H9 (cell line): ENCODE measurements at regions not wholly inside any gene's neighbourhood (a gene's known extent, or its start where the extent isn't known, plus 50 kb on each side); places are given as distances from the start of the nearest gene placed in this dataset.

Experiments
- DNase-seq: peaks from one replicate; pipeline ENCODE4 v3.0.0-alpha.2; 2017
- H2AFZ ChIP-seq: one replicate; pipeline ENCODE4 v1.6.1; 2013; ENCODE audit warnings: mild to moderate bottlenecking, low read length, control low read depth, moderate library complexity
- H2AK5ac ChIP-seq: 2 replicates; pipeline ENCODE4 v1.6.1; 2013; ENCODE audit warnings: low read length, control low read depth, mixed read lengths; ENCODE audit not compliant: insufficient read length
- H2BK120ac ChIP-seq: one replicate; pipeline ENCODE4 v1.6.1; 2013; ENCODE audit warnings: low read depth, mild to moderate bottlenecking, low read length, control low read depth, inconsistent platforms; ENCODE audit not compliant: poor library complexity, severe bottlenecking
- H2BK12ac ChIP-seq: 2 replicates; pipeline ENCODE4 v1.6.1; 2013; ENCODE audit warnings: low read length, control low read depth, mixed read lengths, low read depth; ENCODE audit not compliant: insufficient read length
- H2BK15ac ChIP-seq: 2 replicates; pipeline ENCODE4 v1.6.1; 2013; ENCODE audit warnings: low read depth, low read length, control low read depth
- H2BK20ac ChIP-seq: one replicate; pipeline ENCODE4 v1.6.1; 2013; ENCODE audit warnings: low read depth, mild to moderate bottlenecking, low read length, control low read depth, inconsistent platforms; ENCODE audit not compliant: poor library complexity, severe bottlenecking
- H2BK5ac ChIP-seq: 2 replicates; pipeline ENCODE4 v1.6.1; 2013; ENCODE audit warnings: low read length, control low read depth, mixed read lengths; ENCODE audit not compliant: insufficient read length
- H3K14ac ChIP-seq: 2 replicates; pipeline ENCODE4 v1.6.1; 2013; ENCODE audit warnings: low read length, control low read depth; ENCODE audit not compliant: insufficient read depth
- H3K18ac ChIP-seq: 2 replicates; pipeline ENCODE4 v1.6.1; 2013; ENCODE audit warnings: low read depth, mild to moderate bottlenecking, mixed read lengths, low read length, control low read depth; ENCODE audit not compliant: insufficient read length
- H3K23ac ChIP-seq: 2 replicates; pipeline ENCODE4 v1.6.1; 2013; ENCODE audit warnings: low read length, control low read depth, mixed read lengths, low read depth; ENCODE audit not compliant: insufficient read length
- H3K23me2 ChIP-seq: 2 replicates; pipeline ENCODE4 v1.6.1; 2013; ENCODE audit warnings: low read depth, mild to moderate bottlenecking, mixed read lengths, low read length, control low read depth; ENCODE audit not compliant: insufficient read length, poor library complexity, severe bottlenecking
- H3K27ac ChIP-seq: 2 replicates; pipeline ENCODE4 v1.5.1; 2013; ENCODE audit warnings: low read length, control low read depth, mixed read lengths, low read depth; ENCODE audit not compliant: insufficient read length
- H3K27me3 ChIP-seq: 2 replicates; pipeline ENCODE4 v1.6.1; 2013; ENCODE audit warnings: low read length, control low read depth, inconsistent platforms; ENCODE audit not compliant: insufficient read depth
- H3K4ac ChIP-seq: 2 replicates; pipeline ENCODE4 v1.6.1; 2013; ENCODE audit warnings: low read depth, mild to moderate bottlenecking, control low read depth, inconsistent platforms, low read length, moderate library complexity
- H3K4me1 ChIP-seq: 2 replicates; pipeline ENCODE4 v1.6.1; 2013; ENCODE audit warnings: low read length, control low read depth, inconsistent platforms; ENCODE audit not compliant: insufficient read depth
- H3K4me2 ChIP-seq: 2 replicates; pipeline ENCODE4 v1.6.1; 2013; ENCODE audit warnings: low read length, control low read depth, mixed read lengths; ENCODE audit not compliant: insufficient read length, insufficient read depth
- H3K56ac ChIP-seq: 2 replicates; pipeline ENCODE4 v1.6.1; 2013; ENCODE audit warnings: low read depth, mild to moderate bottlenecking, mixed read lengths, low read length, control low read depth; ENCODE audit not compliant: insufficient read length
- H3K79me1 ChIP-seq: 2 replicates; pipeline ENCODE4 v1.6.1; 2013; ENCODE audit warnings: low read depth, mild to moderate bottlenecking, moderate library complexity, low read length, control low read depth, inconsistent platforms; ENCODE audit not compliant: insufficient read depth, poor library complexity, severe bottlenecking
- H3K79me2 ChIP-seq: 2 replicates; pipeline ENCODE4 v1.6.1; 2013; ENCODE audit warnings: low read length, control low read depth, inconsistent platforms; ENCODE audit not compliant: insufficient read depth
- H3K9ac ChIP-seq: 2 replicates; pipeline ENCODE4 v1.6.1; 2013; ENCODE audit warnings: low read length, control low read depth, mixed read lengths; ENCODE audit not compliant: insufficient read length; ENCODE audit errors: extremely low read depth
- H3K9me3 ChIP-seq: one replicate; pipeline ENCODE4 v1.6.1; 2013; ENCODE audit warnings: low read depth, low read length, inconsistent platforms; ENCODE audit not compliant: control insufficient read depth
- H3T11ph ChIP-seq: one replicate; pipeline ENCODE4 v1.6.1; 2013; ENCODE audit warnings: mild to moderate bottlenecking, low read length, control low read depth, inconsistent platforms
- H4K20me1 ChIP-seq: one replicate; pipeline ENCODE4 v1.6.1; 2013; ENCODE audit not compliant: control insufficient read depth, insufficient read length, insufficient read depth
- H4K5ac ChIP-seq: 2 replicates; pipeline ENCODE4 v1.6.1; 2013; ENCODE audit warnings: low read depth, mild to moderate bottlenecking, mixed read lengths, low read length, control low read depth; ENCODE audit not compliant: insufficient read length
- H4K8ac ChIP-seq: replicated peaks from 2 replicates; pipeline ENCODE4 v1.6.1; 2013; ENCODE audit warnings: low read length, control low read depth, mixed read lengths, low read depth; ENCODE audit not compliant: insufficient read length
- H4K91ac ChIP-seq: 2 replicates; pipeline ENCODE4 v1.6.1; 2013; ENCODE audit warnings: low read depth, mild to moderate bottlenecking, moderate library complexity, mixed read lengths, low read length, control low read depth; ENCODE audit not compliant: insufficient read length
- H3K27ac Mint-ChIP-seq, 3 experiments: 2 replicates in 2 of 3; 3 replicates in 1 of 3; pipeline ENCODE4 v1.8.0; 2020 to 2021; ENCODE audit warnings: mixed read lengths in 3 of 3, mild to moderate bottlenecking in 1 of 3, moderate library complexity in 1 of 3
- H3K27me3 Mint-ChIP-seq: 2 replicates; pipeline ENCODE4 v1.8.0; 2021; ENCODE audit warnings: low read depth, mild to moderate bottlenecking, moderate library complexity, mixed read lengths
- H3K36me3 Mint-ChIP-seq, 3 experiments: 2 replicates in 2 of 3; 3 replicates in 1 of 3; pipeline ENCODE4 v1.8.0; 2020 to 2021; ENCODE audit warnings: low read depth in 3 of 3, mixed read lengths in 3 of 3; ENCODE audit not compliant: insufficient read depth in 1 of 3
- H3K4me1 Mint-ChIP-seq, 2 experiments: 2 replicates each; pipeline ENCODE4 v1.8.0; 2020; ENCODE audit warnings: mixed read lengths in 2 of 2
- H3K4me3 Mint-ChIP-seq, 2 experiments: 2 replicates in 1 of 2; 3 replicates in 1 of 2; pipeline ENCODE4 v1.8.0; 2020 to 2021; ENCODE audit warnings: mild to moderate bottlenecking in 2 of 2, mixed read lengths in 2 of 2, moderate library complexity in 1 of 2
- H3K9me3 Mint-ChIP-seq, 2 experiments: 2 replicates in 1 of 2; 3 replicates in 1 of 2; pipeline ENCODE4 v1.8.0; 2020; ENCODE audit warnings: mild to moderate bottlenecking in 2 of 2, mixed read lengths in 2 of 2, moderate library complexity in 1 of 2
- CTCF ChIP-seq: fragments of 200-600 bp; sonication (generic); conservative IDR thresholded peaks from 3 replicates; pipeline ENCODE4 v1.8.0; 2021; ENCODE audit warnings: antibody characterized with exemption, mild to moderate bottlenecking
- WGBS: extraction: QIAGEN DNeasy Blood & Tissue Kit; methylation state at CpG from one replicate; pipeline ENCODE4 v1.1.7; 2013; ENCODE audit warnings: missing lambda C conversion rate, low lambda C conversion rate, mixed read lengths; ENCODE audit not compliant: insufficient read length; ENCODE audit errors: extremely low coverage; 5-methylcytosine and 5-hydroxymethylcytosine counted together

GRCh38 chrX:13162772-13163410 lies 118.5 kb upstream of the FAM9C start:
- Histone ChIP-seq H3T11ph (no peak overlapping the region), H4K5ac (no peak overlapping the region), H3K4me2 (no peak overlapping the region), H3K9me3 (peaks cover 14% of the 10 kb centered on the region), H2BK5ac (no peak overlapping the region), H3K4ac (no peak overlapping the region), H3K27me3 (peaks cover 2% of the 10 kb centered on the region; the same call in 1 of the 2 replicates), H3K4me1 (peaks cover 6% of the 10 kb centered on the region; the same call in 1 of the 2 replicates), H3K79me1 (no peaks in the 10 kb centered on the region), H2AFZ (no peak overlapping the region), H2AK5ac (no peak overlapping the region), H4K20me1 (no peaks in the 10 kb centered on the region), H3K23me2 (no peaks in the 10 kb centered on the region), H3K56ac (no peak overlapping the region), H3K9ac (no peak overlapping the region), H2BK20ac (no peak overlapping the region), H4K91ac (no peak overlapping the region), H4K8ac (no peak overlapping the region), H3K79me2 (no peaks in the 10 kb centered on the region), H3K27ac (no peak overlapping the region), H3K14ac (no peak overlapping the region), H3K23ac (no peak overlapping the region), H2BK120ac (no peak overlapping the region), H3K18ac (no peak overlapping the region), H2BK12ac (no peak overlapping the region), H2BK15ac (no peak overlapping the region)
- no CpG with 5 or more reads among the region's 4 CpGs for WGBS
- Mint-ChIP-seq H3K27ac (no peak overlapping the region), H3K4me3 (no peak overlapping the region), H3K9me3 (peaks cover 62 to 66% of the 10 kb centered on the region in 2 experiments), H3K4me1 (peaks cover 35 to 41% of the 10 kb centered on the region in 2 experiments), H3K36me3 (peaks cover under 1 to 6% (median 4%) of the 10 kb centered on the region in 3 experiments; a peak in 3 of 7 replicates), H3K27me3 (peaks cover 16% of the 10 kb centered on the region)
- DNase-seq, result no peak
- TF ChIP-seq CTCF, result no peak
